CD4-positive, alpha-beta T cell treated with Interleukin-17A for 4 hours (primary cell): ENCODE measurements at regions not wholly inside any gene's neighbourhood (a gene's known extent, or its start where the extent isn't known, plus 50 kb on each side); places are given as distances from the start of the nearest gene placed in this dataset.

Experiments
- DNase-seq: peaks from one replicate; pipeline ENCODE4 v3.0.0-alpha.2; 2020; ENCODE audit warnings: mixed read lengths

GRCh38 chr2:2981000-2981399, 396.6 kb downstream of the EIPR1 start:
- DNase-seq: no peak

- DNase-seq: no peak
Measured at GRCh38 chr2:2974982-2975381, 402.6 kb downstream of the EIPR1 start.

GRCh38 chr2:2960441-2961133, 417.0 kb downstream of the EIPR1 start:
- no peak for DNase-seq

- DNase-seq: no peak
Measured at GRCh38 chr2:2950403-2950952, 427.1 kb downstream of the EIPR1 start.

DNA sequence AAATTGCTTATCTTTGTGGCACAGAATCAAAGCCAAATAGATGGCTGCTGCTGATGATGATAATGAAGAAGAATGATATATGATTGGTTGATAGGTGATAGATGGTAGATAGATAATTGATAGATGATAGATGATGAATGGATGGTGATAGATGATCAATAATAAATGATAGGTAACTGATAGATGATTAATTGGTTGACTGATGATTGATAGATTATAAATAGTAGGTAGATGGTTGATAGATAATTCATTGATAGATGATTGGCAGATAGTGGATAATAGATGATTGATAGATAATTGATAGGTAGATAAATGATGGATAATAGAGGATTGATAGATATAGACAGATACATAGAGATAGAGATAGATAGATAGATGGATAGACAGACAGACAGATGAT, 430.2 kb downstream of the EIPR1 start:
- no peak for DNase-seq

- no peak for DNase-seq
Measured at GRCh38 chr2:2942906-2943305, 434.7 kb downstream of the EIPR1 start.

GRCh38 chr2:2942225-2942624, 435.4 kb downstream of the EIPR1 start:
- DNase-seq: no peak

GRCh38 chr2:2941205-2941604, 436.4 kb downstream of the EIPR1 start:
- no peak for DNase-seq

GRCh38 chr2:2940702-2941101, 436.9 kb downstream of the EIPR1 start:
- DNase-seq: no peak

- DNase-seq: no peak
Measured at GRCh38 chr2:2940061-2940460, 437.6 kb downstream of the EIPR1 start.

- no peak for DNase-seq
Measured at GRCh38 chr2:2939078-2939795, 438.4 kb downstream of the EIPR1 start.

GRCh38 chr2:2938481-2938880, 439.1 kb downstream of the EIPR1 start:
- no peak for DNase-seq

DNA sequence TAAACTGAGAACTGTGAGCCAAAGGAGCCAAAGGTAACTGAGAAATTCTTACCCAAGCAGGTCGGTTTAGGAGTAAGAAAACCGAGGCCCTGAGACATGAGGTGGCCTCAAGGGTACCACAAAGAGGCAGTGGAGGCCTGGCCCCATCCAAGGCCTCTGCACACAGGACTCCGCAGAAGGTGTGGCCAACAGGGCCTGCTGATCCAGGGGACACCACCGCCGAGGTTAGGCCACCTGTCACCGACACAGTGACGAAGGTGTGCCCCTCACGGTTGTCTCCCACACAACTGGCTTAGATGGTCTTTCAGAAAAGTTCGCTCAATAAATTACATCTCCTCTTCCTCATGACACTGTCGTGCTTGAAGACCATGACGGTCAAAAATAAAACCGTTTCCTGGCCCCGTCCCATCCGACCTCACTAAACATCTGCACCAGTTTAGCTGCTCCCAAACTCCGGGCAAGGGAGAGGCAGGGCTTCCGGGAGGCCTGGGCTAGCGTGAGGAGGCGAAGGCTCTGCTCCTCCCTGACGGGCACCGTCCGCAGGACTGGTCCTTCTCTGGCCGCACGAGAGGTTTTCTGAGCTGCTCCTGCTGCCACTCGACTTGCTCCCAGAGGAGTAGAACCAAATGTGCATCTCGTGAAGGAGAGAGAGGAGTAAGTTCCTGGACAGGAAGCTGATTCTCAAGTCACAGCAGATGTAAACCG, 442.0 kb downstream of the EIPR1 start:
- no peak for DNase-seq

GRCh38 chr2:2933426-2933825, 444.2 kb downstream of the EIPR1 start:
- no peak for DNase-seq

- DNase-seq: no peak
Measured at GRCh38 chr2:2932692-2933305, 444.8 kb downstream of the EIPR1 start.

GRCh38 chr2:2932189-2932588, 445.4 kb downstream of the EIPR1 start:
- no peak for DNase-seq

GRCh38 chr2:2931318-2932075, 446.1 kb downstream of the EIPR1 start:
- no peak for DNase-seq

DNA sequence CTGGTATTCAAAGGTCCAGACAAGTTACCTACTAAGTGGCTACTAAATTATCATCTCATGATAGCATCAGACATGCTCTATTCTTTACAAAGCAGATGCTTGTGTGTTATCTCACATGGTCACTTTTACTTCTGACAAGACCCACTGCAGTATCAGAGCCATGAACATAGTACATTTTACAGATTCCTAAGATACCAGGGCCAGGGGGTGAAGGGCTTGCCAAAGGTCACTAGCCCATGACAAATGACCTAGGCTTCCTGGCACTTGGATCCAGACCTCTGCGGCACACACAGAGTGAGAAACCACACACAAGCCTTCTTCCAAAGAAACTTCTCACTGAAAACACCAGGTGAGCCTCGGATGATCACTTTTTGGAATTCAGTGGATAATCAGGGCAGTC, 446.8 kb downstream of the EIPR1 start:
- no peak for DNase-seq

- DNase-seq: no peak
Measured at GRCh38 chr2:2926858-2927175, 450.8 kb downstream of the EIPR1 start.

DNA sequence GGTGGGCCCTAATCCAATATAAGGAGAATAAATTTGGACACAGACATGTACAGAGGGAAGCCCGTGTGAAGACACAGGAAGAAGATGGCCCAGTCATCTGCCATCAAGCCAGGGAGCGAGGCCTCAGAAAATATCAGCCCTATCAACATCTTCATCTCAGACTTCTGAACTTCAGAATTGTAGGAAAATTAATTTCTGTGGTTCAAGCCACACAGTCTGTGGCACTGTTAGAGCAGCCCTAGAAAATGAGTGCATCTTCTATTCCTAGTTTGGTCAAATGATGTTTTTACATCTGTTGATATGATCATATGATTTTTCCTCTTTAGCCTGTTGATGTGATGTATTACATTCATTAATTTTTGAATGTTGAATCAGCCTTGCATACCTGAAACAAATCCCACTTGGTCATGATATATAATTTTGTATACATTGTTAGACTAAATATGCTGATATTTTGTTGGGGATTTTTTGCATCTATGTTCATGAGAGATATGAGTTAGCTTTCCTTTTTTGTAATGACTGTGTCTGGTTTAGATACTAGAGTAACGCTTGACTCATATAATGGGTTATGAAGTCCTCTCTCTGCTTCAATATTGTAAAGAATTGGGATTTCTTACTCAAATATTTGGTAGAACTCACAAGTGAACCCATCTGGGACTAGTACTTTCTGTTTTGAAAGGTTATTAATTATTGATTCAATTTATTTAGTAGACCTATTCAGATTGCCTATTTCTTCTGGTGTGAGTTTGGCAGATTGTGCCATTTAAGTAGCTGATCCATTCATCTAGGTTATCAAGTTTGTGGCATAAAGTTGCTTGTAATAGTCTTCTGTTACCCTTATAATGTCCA, 451.4 kb downstream of the EIPR1 start:
- no peak for DNase-seq

DNA sequence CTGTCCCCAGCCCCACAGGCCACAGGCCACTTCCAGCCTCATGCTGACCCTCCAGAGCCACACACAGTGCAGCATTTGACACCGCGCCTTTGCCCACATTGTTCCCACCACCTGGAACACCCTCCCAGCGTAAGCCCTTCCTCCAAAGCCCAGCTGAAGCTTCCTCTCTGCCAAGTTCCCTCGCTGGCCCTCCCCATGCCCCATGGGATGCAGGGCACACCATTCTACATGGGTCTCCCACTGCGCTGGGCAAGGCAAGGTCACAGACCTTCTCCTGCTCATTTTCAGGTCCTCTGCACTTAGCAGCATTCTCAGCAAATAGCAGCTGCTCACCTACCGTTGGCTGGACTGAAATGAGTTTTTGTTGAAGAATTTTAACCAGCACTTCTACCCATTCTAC, 455.5 kb downstream of the EIPR1 start:
- DNase-seq: no peak
